Osteocyte (in vitro differentiated cells): ENCODE measurements at regions not wholly inside any gene's neighbourhood (a gene's known extent, or its start where the extent isn't known, plus 50 kb on each side); places are given as distances from the start of the nearest gene placed in this dataset.

Experiments used
- DNase-seq: peaks from one replicate; pipeline ENCODE4 v3.0.0; 2021; ENCODE audit warnings: mixed read lengths; ENCODE audit not compliant: unreplicated experiment; ENCODE audit errors: extremely low spot score
- H3K27ac Mint-ChIP-seq: one replicate; pipeline ENCODE4 v1.8.0; 2021; ENCODE audit warnings: mild to moderate bottlenecking, mixed read lengths; ENCODE audit not compliant: unreplicated experiment
- H3K27me3 Mint-ChIP-seq: one replicate; pipeline ENCODE4 v1.8.0; 2021; ENCODE audit warnings: mixed read lengths; ENCODE audit not compliant: unreplicated experiment
- H3K36me3 Mint-ChIP-seq: one replicate; pipeline ENCODE4 v1.8.0; 2021; ENCODE audit warnings: mixed read lengths; ENCODE audit not compliant: unreplicated experiment
- H3K4me1 Mint-ChIP-seq: one replicate; pipeline ENCODE4 v1.8.0; 2021; ENCODE audit warnings: mixed read lengths; ENCODE audit not compliant: unreplicated experiment
- H3K4me3 Mint-ChIP-seq: one replicate; pipeline ENCODE4 v1.8.0; 2021; ENCODE audit warnings: mild to moderate bottlenecking, moderate library complexity, mixed read lengths; ENCODE audit not compliant: unreplicated experiment
- H3K9me3 Mint-ChIP-seq: one replicate; pipeline ENCODE4 v1.8.0; 2021; ENCODE audit warnings: mixed read lengths; ENCODE audit not compliant: unreplicated experiment
- CTCF ChIP-seq: fragments of 200-600 bp; sonication (generic); IDR thresholded peaks from 2 replicates; pipeline ENCODE4 v1.5.0; 2021; ENCODE audit warnings: antibody characterized with exemption, mild to moderate bottlenecking, moderate library complexity

GRCh38 chrX:40177117-40177430, 79.3 kb upstream of the BCOR start:
- H3K27me3 Mint-ChIP-seq: no peaks in the 10 kb centered on the region
- TF ChIP-seq CTCF: no peak
- H3K9me3 Mint-ChIP-seq: no peaks in the 10 kb centered on the region
- DNase-seq: no peak
- peak overlapping the region; percentile 91 for H3K27ac Mint-ChIP-seq
- no peaks in the 10 kb centered on the region for H3K36me3 Mint-ChIP-seq
- peaks cover 25% of the 10 kb centered on the region for H3K4me1 Mint-ChIP-seq
- H3K4me3 Mint-ChIP-seq: peak overlapping the region; percentile 76

GRCh38 chrX:40176351-40177116, 78.8 kb upstream of the BCOR start:
- H3K36me3 Mint-ChIP-seq: no peaks in the 10 kb centered on the region
- no peaks in the 10 kb centered on the region for H3K27me3 Mint-ChIP-seq
- peaks cover 26% of the 10 kb centered on the region for H3K4me1 Mint-ChIP-seq
- H3K4me3 Mint-ChIP-seq: peak overlapping the region; percentile 76
- DNase-seq: no peak
- peak overlapping the region; percentile 99 for H3K27ac Mint-ChIP-seq
- H3K9me3 Mint-ChIP-seq: no peaks in the 10 kb centered on the region
- no peak for TF ChIP-seq CTCF

- H3K27me3 Mint-ChIP-seq: no peaks in the 10 kb centered on the region
- H3K36me3 Mint-ChIP-seq: no peaks in the 10 kb centered on the region
- H3K4me1 Mint-ChIP-seq: peaks cover 34% of the 10 kb centered on the region
- H3K4me3 Mint-ChIP-seq: peak overlapping the region; percentile 76
- no peak for TF ChIP-seq CTCF
- DNase-seq: peak; percentile 89
- H3K9me3 Mint-ChIP-seq: no peaks in the 10 kb centered on the region
- peak overlapping the region; percentile 99 for H3K27ac Mint-ChIP-seq
These were observed 78.0 kb upstream of the BCOR start for GRCh38 chrX:40175511-40176350.

- no peaks in the 10 kb centered on the region for H3K9me3 Mint-ChIP-seq
- peak overlapping the region; percentile 99 for H3K27ac Mint-ChIP-seq
- TF ChIP-seq CTCF: no peak
These were observed 77.2 kb upstream of the BCOR start for GRCh38 chrX:40174854-40175510.

More at GRCh38 chrX:40174854-40175510, 77.2 kb upstream of the BCOR start:
- Mint-ChIP-seq H3K36me3 (no peaks in the 10 kb centered on the region), H3K4me1 (peaks cover 42% of the 10 kb centered on the region), H3K27me3 (no peaks in the 10 kb centered on the region), H3K4me3 (peak overlapping the region; percentile 76)
- no peak for DNase-seq
